ENCODE measurements at regions not wholly inside any gene's neighbourhood (a gene's known extent, or its start where the extent isn't known, plus 50 kb on each side); places are given as distances from the start of the nearest gene placed in this dataset.
"Not testable (repeated sequence)": the region's sequence is repeated elsewhere in the genome, so short reads cannot be mapped to it uniquely, and the experiment has no call there.

- H3K9me3 ChIP-seq (replicated peaks in 1 of 11) = peaks cover 10 to 32% (median 25%) of the 10 kb centered on the region in 11 experiments
- H3K27ac ChIP-seq, H3K4me2 ChIP-seq: not testable (repeated sequence)
These were observed 50.6 kb upstream of the GRHL3 start for GRCh38 chr1:24268555-24268954.

GRCh38 chr1:24266998-24267397 is 52.2 kb upstream of the GRHL3 start:
- Histone ChIP-seq H3K36me3 (no peaks in the 10 kb centered on the region), H3K27ac (no peak overlapping the region), H3K4me1 (peaks cover 0 to 7% (median 0%) of the 10 kb centered on the region in 10 experiments; a peak in 4 of 20 replicates), H4K20me1 (no peaks in the 10 kb centered on the region), H3K9me3 (replicated peaks in 1 of 11) (peaks cover 0 to 21% (median 10%) of the 10 kb centered on the region in 11 experiments; a peak in 17 of 22 replicates), H3K4me3 (no peak overlapping the region), H3K4me2 (no peak overlapping the region), H3K27me3 (no peaks in the 10 kb centered on the region), H3K9ac (no peak overlapping the region)
- TF ChIP-seq Cebpa-rat (IDR thresholded peaks at IDR 0.05) = no peak

More at GRCh38 chr1:24268555-24268954, 50.6 kb upstream of the GRHL3 start:
- H3K36me3 ChIP-seq, H4K20me1 ChIP-seq, H3K4me1 ChIP-seq, H3K4me3 ChIP-seq, H3K9ac ChIP-seq, H3K27me3 ChIP-seq: not testable (repeated sequence)

- H3K4me3 ChIP-seq = no peak overlapping the region
- H3K27ac ChIP-seq = no peak overlapping the region
These were observed 52.7 kb upstream of the GRHL3 start for GRCh38 chr1:24266398-24266941.

DNA sequence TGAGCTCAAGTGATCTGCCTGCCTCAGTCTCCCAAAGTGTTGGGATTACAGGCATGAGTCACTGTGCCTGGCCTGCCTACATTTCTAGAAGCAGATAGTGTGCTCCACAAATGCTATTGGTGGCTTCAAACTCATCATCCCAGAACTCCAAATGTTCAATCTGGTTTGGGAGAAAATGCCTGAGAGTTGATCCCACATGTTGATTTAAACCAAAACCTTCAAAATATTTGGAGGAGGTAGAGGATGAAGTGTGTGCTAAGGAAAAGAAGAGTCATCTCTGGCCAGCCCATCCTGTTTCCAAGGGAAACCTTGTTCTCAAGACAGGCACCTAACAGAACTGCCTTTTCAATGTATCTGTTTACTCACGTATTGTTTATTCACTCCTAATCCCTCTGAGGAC is 55.4 kb upstream of the GRHL3 start:
- Histone ChIP-seq H3K9me3 (replicated peaks in 1 of 11) (peaks cover 0 to 11% (median 0%) of the 10 kb centered on the region in 11 experiments; a peak in 5 of 22 replicates), H3K4me3 (no peak overlapping the region), H4K20me1 (no peaks in the 10 kb centered on the region), H3K4me2 (no peak overlapping the region), H3K36me3 (no peaks in the 10 kb centered on the region), H3K4me1 (peaks cover 0 to 7% (median 0%) of the 10 kb centered on the region in 10 experiments; a peak in 4 of 20 replicates), H3K27ac (no peak overlapping the region), H3K27me3 (no peaks in the 10 kb centered on the region), H3K9ac (no peak overlapping the region)
- TF ChIP-seq Cebpa-rat (IDR thresholded peaks at IDR 0.05) = no peak

More at GRCh38 chr1:24266398-24266941, 52.7 kb upstream of the GRHL3 start:
- TF ChIP-seq Cebpa-rat (IDR thresholded peaks at IDR 0.05) = no peak
- peak overlapping the region in 1 of 11 experiments; percentile 5; a peak in 1 of 22 replicates for H3K4me2 ChIP-seq
- H3K9me3 ChIP-seq (replicated peaks in 1 of 11) = peaks cover 0 to 16% (median 7%) of the 10 kb centered on the region in 11 experiments; a peak in 12 of 22 replicates
- H3K27me3 ChIP-seq = no peaks in the 10 kb centered on the region
- peaks cover 0 to 7% (median 0%) of the 10 kb centered on the region in 10 experiments; a peak in 4 of 20 replicates for H3K4me1 ChIP-seq
- no peak overlapping the region for H3K9ac ChIP-seq
- H4K20me1 ChIP-seq = no peaks in the 10 kb centered on the region
- H3K36me3 ChIP-seq = no peaks in the 10 kb centered on the region

DNA sequence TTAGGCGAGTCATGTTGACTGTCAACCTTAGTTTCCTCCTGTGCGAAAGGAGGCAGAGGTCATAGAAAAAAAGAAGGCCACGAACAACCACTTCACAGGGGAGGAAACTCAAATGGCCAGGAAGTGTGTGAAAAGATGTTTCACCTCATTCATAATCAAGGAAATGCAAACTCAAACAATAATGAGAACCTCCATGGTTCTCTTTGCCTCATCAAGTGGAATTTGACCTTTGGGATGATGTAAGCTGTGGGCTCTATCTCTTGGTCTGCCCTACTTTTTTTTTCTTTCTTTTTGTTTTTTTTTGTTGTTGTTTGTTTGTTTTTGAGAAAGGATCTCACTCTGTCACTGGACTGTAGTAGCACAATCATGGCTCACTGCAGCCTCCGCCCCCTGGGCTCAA is 55.9 kb upstream of the GRHL3 start:
- Histone ChIP-seq H3K27me3 (no peaks in the 10 kb centered on the region), H3K27ac (no peak overlapping the region), H3K9me3 (replicated peaks in 1 of 11) (peaks cover 0 to 11% (median 0%) of the 10 kb centered on the region in 11 experiments; a peak in 3 of 22 replicates), H3K4me1 (peaks cover 0 to 7% (median 0%) of the 10 kb centered on the region in 10 experiments; a peak in 4 of 20 replicates), H3K4me2 (no peak overlapping the region), H3K36me3 (no peaks in the 10 kb centered on the region), H3K9ac (no peak overlapping the region), H3K4me3 (no peak overlapping the region), H4K20me1 (no peaks in the 10 kb centered on the region)
- no peak for TF ChIP-seq Cebpa-rat (IDR thresholded peaks at IDR 0.05)

- Histone ChIP-seq H3K27me3 (no peaks in the 10 kb centered on the region), H3K36me3 (no peaks in the 10 kb centered on the region), H3K27ac (no peak overlapping the region), H3K4me3 (no peak overlapping the region), H3K4me2 (no peak overlapping the region), H3K9me3 (replicated peaks in 1 of 11) (peaks cover 0 to 11% (median 0%) of the 10 kb centered on the region in 11 experiments; a peak in 3 of 22 replicates), H3K4me1 (peaks cover 0 to 5% (median 0%) of the 10 kb centered on the region in 10 experiments; a peak in 4 of 20 replicates), H4K20me1 (no peaks in the 10 kb centered on the region), H3K9ac (no peak overlapping the region)
- no peak for TF ChIP-seq Cebpa-rat (IDR thresholded peaks at IDR 0.05)
These were observed 57.2 kb upstream of the GRHL3 start for GRCh38 chr1:24261977-24262376.

DNA sequence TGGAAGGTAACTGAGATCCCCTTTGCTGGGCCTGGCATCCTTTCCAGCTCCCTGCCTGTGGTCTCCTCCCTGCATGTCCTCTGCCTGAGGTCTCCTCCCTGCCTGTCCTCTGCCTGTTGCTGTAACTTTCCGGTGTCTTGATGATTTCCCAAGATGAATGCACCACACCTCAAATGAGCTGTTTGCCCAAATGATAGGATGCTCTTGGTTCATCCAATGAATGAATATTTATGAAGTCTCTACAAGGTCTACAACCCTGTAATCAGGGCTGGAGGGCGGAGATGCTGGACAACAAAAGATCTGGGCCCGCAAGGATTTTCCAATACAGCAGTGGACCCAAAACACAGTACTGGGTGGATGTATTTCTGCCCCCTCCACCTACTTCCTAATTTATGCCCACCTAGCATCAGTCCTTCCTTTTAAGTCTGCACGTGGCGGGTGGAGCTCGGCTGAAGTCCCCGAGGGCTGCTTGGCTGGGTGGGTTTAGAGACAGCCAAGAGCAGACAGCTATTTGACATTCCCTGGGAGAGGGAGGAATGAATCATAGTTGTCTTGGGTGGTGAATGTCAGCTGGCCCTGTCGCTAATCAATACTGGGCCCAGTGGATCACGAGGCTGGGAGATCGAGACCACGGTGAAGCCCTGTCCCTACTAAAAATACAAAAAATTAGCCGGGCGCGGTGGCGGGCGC is 60.3 kb upstream of the GRHL3 start:
- Histone ChIP-seq H3K27me3 (no peaks in the 10 kb centered on the region), H3K9me3 (replicated peaks in 1 of 11) (peaks cover 0 to 17% (median 0%) of the 10 kb centered on the region in 11 experiments; a peak in 3 of 22 replicates), H3K4me3 (no peak overlapping the region), H3K27ac (no peak overlapping the region), H3K9ac (no peak overlapping the region), H3K36me3 (no peaks in the 10 kb centered on the region), H3K4me2 (no peak overlapping the region), H4K20me1 (no peaks in the 10 kb centered on the region), H3K4me1 (no peaks in the 10 kb centered on the region)
- TF ChIP-seq Cebpa-rat (IDR thresholded peaks at IDR 0.05) = no peak

GRCh38 chr1:24257373-24257772 is 61.8 kb upstream of the GRHL3 start:
- no peak overlapping the region for H3K27ac ChIP-seq
- H3K4me2 ChIP-seq = no peak overlapping the region
- no peak for TF ChIP-seq Cebpa-rat (IDR thresholded peaks at IDR 0.05)
- no peak overlapping the region for H3K9ac ChIP-seq
- peaks cover 0 to 12% (median 0%) of the 10 kb centered on the region in 11 experiments; a peak in 3 of 22 replicates for H3K9me3 ChIP-seq (replicated peaks in 1 of 11)
- no peaks in the 10 kb centered on the region for H3K36me3 ChIP-seq
- H3K4me1 ChIP-seq = peaks cover 0 to 3% (median 0%) of the 10 kb centered on the region in 10 experiments; a peak in 3 of 20 replicates
- H3K27me3 ChIP-seq = no peaks in the 10 kb centered on the region
- H3K4me3 ChIP-seq = no peak overlapping the region
- no peaks in the 10 kb centered on the region for H4K20me1 ChIP-seq

GRCh38 chr1:24256687-24257086 is 62.5 kb upstream of the GRHL3 start:
- H3K9me3 ChIP-seq (replicated peaks in 1 of 11) = 0 out of 22 replicates have a peak, but pooled peaks cover 0 to 12% (median 0%) of the 10 kb centered on the region in 11 experiments
- no peak overlapping the region for H3K27ac ChIP-seq
- H3K27me3 ChIP-seq = no peaks in the 10 kb centered on the region
- H3K36me3 ChIP-seq = no peaks in the 10 kb centered on the region
- peaks cover 0 to 5% (median 0%) of the 10 kb centered on the region in 10 experiments; a peak in 3 of 20 replicates for H3K4me1 ChIP-seq
- H3K4me2 ChIP-seq = no peak overlapping the region
- H3K9ac ChIP-seq = no peak overlapping the region
- no peaks in the 10 kb centered on the region for H4K20me1 ChIP-seq
- H3K4me3 ChIP-seq = no peak overlapping the region
- TF ChIP-seq Cebpa-rat (IDR thresholded peaks at IDR 0.05) = no peak
